GM12891 (cell line): ENCODE measurements at regions not wholly inside any gene's neighbourhood (a gene's known extent, or its start where the extent isn't known, plus 50 kb on each side); places are given as distances from the start of the nearest gene placed in this dataset.

ENCODE experiments used
- DNase-seq: peaks from one replicate; pipeline ENCODE4 v3.0.0; 2011; ENCODE audit warnings: low spot score; ENCODE audit not compliant: insufficient read length
- FAIRE-seq: peaks from 2 replicates; lab custom pipeline; 2011; peaks lifted over from hg19 to GRCh38; lab: Jason Lieb, UNC
- PAX5 ChIP-seq: IDR thresholded peaks from 2 replicates; pipeline ENCODE4 v1.6.1; 2011; ENCODE audit warnings: low read length, moderate library complexity, mild to moderate bottlenecking; ENCODE audit not compliant: insufficient read depth, severe bottlenecking
- POLR2A ChIP-seq: IDR thresholded peaks from 2 replicates; pipeline ENCODE4 v1.6.1; 2011; ENCODE audit warnings: low read depth, low read length, control low read depth
- POLR2AphosphoS5 ChIP-seq: IDR thresholded peaks from 2 replicates; pipeline ENCODE4 v1.6.1; 2011; ENCODE audit warnings: low read depth, low read length, control low read depth
- POU2F2 ChIP-seq: IDR thresholded peaks from 2 replicates; pipeline ENCODE4 v1.6.1; 2011; ENCODE audit warnings: low read depth, mild to moderate bottlenecking, control low read depth, low read length, moderate library complexity
- SPI1 ChIP-seq: IDR thresholded peaks from 2 replicates; pipeline ENCODE4 v1.6.1; 2011; ENCODE audit warnings: low read depth, low read length, control low read depth
- TAF1 ChIP-seq: IDR thresholded peaks from 2 replicates; pipeline ENCODE4 v1.6.1; 2011; ENCODE audit warnings: low read depth, low read length, control low read depth

DNA sequence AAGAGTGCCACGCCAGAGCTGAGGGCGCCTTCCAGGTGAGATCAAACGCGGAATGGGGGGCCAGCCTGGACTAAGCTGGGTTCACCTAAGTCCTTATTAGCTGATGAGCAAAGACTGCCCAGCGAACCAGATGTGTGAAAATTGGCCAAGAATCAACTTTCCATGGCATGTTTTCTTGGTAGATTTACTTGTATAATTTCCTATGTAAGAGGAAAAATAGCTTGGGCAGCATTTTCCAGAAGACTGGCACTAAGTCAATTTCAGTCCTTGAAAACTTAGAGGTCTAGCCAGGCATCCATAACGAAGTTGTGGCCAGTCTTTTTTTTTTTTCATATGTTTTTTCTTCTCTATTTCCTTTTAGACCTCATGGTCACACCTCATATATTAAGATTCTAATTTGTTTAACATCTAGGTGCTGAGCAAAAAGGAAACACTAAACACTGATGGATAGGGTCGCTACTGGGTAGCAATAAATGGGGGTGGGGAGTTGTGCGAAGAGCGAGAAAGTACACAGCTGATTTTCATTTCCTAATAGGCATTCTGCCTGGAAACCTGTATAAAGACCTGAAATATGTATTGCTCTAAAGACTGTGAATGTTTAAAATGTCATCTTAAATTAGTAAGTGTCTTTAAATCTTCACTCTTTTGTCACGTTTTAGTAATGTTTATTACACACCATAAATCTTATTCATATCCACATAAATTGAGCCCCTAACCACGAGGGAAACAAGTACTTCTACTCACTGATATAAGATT is 188.8 kb downstream of the CD83 start:
- DNase-seq, result no peak

DNA sequence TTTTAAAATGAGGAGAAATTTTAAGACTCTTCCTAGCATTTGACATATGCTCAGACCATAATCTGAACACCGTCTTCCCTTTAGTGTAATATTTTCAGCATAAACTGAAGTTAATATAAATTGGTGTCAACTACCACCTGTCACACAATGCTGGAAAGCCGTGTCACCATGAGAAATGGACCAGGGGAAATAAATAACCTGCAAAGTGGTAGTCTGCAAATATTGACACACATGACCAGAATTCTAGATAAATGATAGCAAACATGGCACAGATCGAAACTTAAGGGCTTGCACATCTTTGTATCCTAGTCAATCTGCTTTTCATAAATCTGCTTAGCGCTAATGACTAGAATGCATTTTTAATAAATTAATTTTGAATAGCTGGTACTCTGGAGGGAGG is 191.9 kb downstream of the CD83 start:
- DNase-seq, result no peak
- TF ChIP-seq POU2F2 (no peak), SPI1 (no peak)
- FAIRE-seq, result no peak

More for the DNA sequence above, 188.8 kb downstream of the CD83 start:
- no peak for TF ChIP-seq POLR2A
- no peak for TF ChIP-seq POU2F2
- no peak for TF ChIP-seq SPI1
- no peak for TF ChIP-seq POLR2AphosphoS5
- TF ChIP-seq TAF1, result no peak
- TF ChIP-seq PAX5, result no peak
- no peak for FAIRE-seq

DNA sequence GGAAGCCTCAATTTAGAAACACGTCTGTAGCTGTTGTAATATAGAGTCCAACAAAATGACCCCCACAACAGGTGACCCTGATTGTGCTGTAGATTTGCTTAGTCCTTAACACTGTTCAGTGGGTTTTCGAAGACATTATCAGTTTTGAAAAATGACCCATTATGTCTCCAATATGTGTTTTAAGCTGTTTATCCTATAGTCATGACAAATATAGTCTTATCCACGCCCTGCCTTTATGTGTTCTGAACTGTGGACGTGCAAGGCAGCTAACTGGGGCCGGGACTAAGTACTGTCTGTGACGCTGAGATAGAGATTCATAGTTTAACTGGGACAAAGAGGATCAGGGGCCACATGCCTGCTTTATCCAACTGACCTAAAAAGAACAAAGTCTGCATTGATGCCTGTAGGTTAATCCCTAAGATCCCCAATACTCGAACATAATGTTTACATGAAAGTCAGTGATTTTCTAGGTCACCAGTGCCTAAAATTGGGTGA is 192.4 kb downstream of the CD83 start:
- no peak for TF ChIP-seq POLR2A
- TF ChIP-seq SPI1, result no peak
- TF ChIP-seq POU2F2, result no peak
- TF ChIP-seq PAX5, result no peak
- TF ChIP-seq TAF1, result no peak
- no peak for TF ChIP-seq POLR2AphosphoS5
- no peak for FAIRE-seq
- DNase-seq, result no peak

DNA sequence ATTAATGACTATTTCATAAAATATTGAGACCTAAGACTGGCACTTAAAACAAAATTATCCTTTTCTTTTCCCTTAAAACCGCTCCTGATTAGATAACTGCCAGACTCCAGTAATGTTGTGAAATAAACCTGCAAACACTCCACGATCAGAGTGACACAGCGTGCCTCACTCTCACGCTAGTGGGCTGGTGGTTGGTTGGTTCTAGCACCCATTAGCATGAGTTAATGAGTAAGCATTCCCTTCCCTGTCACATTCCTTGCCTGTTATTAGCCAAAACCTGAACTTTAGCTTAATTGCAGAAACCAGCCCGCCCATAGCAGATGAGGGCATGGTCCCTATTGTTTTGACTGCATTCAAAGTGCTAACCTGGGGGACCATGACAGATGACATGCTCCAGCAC is 193.4 kb downstream of the CD83 start:
- FAIRE-seq (no peak), DNase-seq (no peak)
- TF ChIP-seq PAX5, result no peak
- TF ChIP-seq SPI1, result no peak

DNA sequence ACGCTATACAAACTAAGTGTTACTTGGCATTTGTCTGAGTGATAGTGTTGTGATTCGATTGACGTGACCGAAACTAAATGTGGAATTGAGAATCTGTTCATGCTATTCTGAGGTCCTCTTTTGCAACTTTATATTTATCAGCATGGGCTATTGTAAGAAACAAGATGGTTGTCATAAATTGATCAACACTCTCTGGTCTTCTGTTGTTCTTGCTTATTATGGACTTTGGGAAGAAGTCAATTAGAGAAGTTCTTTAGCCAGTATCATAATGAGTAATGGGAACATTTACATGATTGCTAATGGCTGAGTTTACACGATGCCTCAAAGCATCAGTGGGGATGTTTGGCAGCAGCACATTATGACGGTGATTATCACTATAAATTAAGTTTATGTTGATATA is 195.0 kb downstream of the CD83 start:
- no peak for DNase-seq
- no peak for TF ChIP-seq TAF1
- TF ChIP-seq SPI1, result peak; percentile 57

DNA sequence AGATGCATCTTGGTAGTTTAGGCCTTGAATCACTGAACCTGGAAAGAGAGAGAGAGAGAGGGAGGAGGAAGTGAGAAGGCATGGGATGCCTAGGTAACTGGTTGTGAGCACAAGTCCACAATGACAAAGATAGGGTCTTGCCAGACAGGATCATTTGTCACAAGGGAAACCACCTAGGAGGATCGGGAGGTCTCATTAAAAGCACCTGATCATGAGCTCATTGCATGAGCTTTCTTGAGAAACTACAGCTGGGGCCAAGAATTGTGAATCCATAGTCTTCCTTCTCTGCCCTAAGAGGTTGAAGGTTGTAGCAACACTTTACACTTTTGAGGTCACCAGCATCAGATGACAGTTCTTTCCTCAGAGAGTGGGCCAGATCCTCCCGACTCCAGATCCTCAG is 195.7 kb downstream of the CD83 start:
- DNase-seq, result no peak
- no peak for TF ChIP-seq POLR2A
- no peak for TF ChIP-seq POLR2AphosphoS5
- peak; percentile 85 for TF ChIP-seq SPI1
- TF ChIP-seq PAX5, result no peak
- TF ChIP-seq POU2F2, result 0 out of 2 replicates have a peak, but pooled peaks have one; percentile 50
- TF ChIP-seq TAF1, result no peak
- FAIRE-seq, result no peak

More for the DNA sequence above, 195.0 kb downstream of the CD83 start:
- peak; percentile 57 for FAIRE-seq

DNA sequence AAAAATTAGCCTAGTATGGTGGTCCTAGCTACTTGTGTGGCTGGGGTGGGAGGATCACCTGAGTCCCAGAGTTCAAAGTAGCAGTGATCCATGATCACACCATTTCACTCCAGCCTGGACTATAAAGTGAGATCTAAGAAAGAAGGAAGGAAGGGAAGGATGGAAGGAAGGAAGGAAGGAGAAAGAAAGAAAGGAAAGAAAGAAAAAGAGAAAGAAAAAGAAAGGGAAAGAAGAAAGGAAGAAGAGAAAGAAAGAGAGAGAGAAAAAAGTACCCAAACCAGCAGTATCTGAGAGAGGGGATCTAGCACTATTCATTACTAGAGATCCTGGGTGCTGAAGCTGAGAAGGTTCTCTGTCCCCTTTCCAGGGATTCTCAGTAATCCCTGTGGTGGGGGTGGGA is 197.8 kb downstream of the CD83 start:
- TF ChIP-seq TAF1 (no peak), PAX5 (no peak), POLR2AphosphoS5 (no peak), POLR2A (no peak), POU2F2 (no peak), SPI1 (no peak)
- DNase-seq (no peak), FAIRE-seq (no peak)

DNA sequence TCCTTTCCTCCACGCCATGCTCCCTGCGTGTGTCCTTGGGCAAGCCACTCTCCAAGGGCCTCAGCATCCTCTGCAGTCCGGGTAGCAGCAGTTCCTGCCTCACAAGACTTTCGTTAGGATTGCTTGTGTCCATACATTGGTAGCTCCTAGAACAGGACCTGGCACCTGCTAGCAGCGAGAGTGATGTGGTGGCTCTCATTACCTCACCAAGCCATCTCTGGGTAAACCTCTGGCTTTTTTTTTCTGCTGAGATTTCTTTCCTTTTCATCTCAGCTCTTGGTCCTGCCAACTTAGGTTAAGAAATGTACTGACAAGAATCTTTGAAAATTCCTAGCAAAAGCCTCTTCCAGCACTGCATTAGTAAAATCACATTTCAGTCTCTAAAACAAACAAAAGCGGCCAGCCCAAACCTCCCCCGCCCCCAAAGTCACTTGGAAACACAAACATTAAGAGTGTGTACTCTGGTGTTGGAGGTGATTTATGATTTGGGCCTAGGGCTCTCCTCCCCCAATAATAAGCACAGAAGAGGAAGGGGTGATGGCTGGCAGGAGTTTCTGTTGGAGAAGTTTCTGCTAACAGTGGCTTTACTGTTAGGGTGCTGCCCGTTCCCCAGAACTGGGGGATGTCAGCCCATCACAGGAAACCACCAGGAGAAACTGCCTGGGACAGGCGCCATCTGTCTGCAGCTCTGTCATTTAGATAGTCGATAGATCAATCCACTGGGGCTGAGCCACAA is 199.2 kb downstream of the CD83 start:
- DNase-seq (no peak), FAIRE-seq (no peak)
- TF ChIP-seq SPI1 (no peak), POU2F2 (no peak), POLR2AphosphoS5 (no peak), TAF1 (no peak), POLR2A (no peak), PAX5 (no peak)

DNA sequence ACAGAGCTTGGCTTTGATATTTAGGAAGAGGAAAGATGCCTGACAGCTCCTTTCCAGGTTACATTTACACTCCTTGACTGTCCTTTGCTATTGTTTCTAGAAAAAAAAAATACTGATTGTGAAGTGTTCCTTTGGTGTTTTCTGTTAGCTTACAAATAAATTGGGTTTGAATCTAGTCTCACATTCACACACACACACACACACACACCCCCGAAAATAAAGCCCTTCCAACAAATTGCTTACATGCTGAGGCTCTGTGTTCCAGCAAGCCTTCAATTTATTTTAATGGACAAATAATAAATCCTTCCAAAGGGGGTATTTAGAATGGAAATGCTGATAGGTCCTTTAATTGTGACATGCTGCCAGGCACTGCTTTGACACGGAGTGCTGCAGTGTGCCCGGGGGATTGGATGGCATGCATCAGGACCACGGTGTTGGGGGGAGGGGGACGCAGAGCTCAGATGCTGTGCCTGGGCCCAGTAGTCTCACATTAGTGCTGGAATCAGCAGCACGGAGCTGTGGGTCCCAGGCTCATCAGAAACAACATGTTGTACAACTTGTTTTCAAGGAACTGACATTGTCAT is 199.9 kb downstream of the CD83 start:
- TF ChIP-seq POLR2A, result no peak
- no peak for TF ChIP-seq POU2F2
- TF ChIP-seq POLR2AphosphoS5, result no peak
- TF ChIP-seq TAF1, result no peak
- no peak for TF ChIP-seq SPI1
- no peak for TF ChIP-seq PAX5
- DNase-seq (no peak), FAIRE-seq (no peak)

DNA sequence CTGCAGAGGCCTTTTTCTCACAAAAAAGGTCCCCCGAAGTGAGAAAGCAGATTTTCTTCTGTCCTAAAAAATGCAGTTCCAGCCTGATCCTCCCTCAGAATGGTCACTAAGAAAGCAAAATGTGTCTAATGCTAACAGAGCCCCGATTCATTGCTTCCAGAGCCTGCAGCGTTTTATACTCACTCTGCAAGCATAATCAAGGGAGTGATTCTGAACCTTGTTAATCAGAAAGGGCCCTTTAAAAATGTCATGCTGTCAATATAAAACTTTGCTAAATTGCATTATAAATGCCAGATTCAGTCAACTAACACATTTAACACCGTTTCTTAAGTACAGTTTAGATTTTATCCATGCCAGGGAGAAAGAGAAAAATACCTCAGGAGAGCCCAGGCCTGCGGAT is 202.8 kb downstream of the CD83 start:
- FAIRE-seq (no peak), DNase-seq (no peak)
- TF ChIP-seq SPI1 (no peak), PAX5 (no peak), POU2F2 (no peak), POLR2A (no peak), POLR2AphosphoS5 (no peak), TAF1 (no peak)
